Right hindlimb (tissue), 1 donor: ENCODE measurements at regions not wholly inside any gene's neighbourhood (a gene's known extent, or its start where the extent isn't known, plus 50 kb on each side); places are given as distances from the start of the nearest gene placed in this dataset.
"Not testable (repeated sequence)": the region's sequence is repeated elsewhere in the genome, so short reads cannot be mapped to it uniquely, and the experiment has no call there.

Experiments
- DNase-seq: peaks from one replicate; pipeline ENCODE4 v3.0.0-alpha.2; 2018

- no peak for DNase-seq
Measured at GRCh38 chr4:77451530-77451929, 154.1 kb upstream of the CXCL13 start.

GRCh38 chr4:77452117-77452516 lies 153.5 kb upstream of the CXCL13 start:
- not testable (repeated sequence) for DNase-seq

DNA sequence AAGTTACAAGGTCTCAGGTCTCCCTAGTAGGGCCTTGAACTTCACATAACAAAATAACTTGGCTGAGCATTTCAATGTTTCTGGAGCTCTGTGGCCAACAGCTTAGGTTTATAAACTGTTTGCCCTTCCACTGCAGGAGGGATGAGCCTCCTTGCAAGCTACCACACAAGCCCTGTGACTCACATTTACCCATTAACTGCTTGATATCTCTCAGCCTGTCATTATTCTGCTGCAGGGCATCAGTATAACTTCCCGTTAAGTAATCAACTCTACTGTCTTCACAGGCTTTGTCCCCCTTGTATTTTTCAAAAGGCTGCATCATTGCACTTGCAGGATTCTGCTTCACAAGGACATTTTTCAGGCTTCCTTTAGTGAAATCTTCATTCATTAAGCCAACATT lies 151.7 kb upstream of the CXCL13 start:
- no peak for DNase-seq

DNA sequence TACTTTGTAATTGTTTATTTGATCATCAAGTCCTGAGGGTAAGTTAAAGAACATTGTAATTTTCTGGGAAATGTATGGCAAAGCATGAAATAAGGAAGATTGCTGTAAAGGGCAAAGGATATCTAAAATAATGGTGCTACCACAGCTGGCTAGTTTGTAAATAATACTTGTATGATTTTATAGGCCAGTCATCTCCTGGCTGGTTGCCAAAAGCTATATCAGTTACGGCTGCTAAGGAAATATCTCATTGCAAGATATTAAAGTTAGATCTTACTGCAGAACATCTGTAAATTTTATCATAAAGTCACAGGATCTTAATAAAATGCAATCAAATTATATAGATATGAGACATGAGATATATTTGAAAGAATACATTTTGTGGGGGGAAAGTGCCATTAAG lies 150.8 kb upstream of the CXCL13 start:
- no peak for DNase-seq

DNA sequence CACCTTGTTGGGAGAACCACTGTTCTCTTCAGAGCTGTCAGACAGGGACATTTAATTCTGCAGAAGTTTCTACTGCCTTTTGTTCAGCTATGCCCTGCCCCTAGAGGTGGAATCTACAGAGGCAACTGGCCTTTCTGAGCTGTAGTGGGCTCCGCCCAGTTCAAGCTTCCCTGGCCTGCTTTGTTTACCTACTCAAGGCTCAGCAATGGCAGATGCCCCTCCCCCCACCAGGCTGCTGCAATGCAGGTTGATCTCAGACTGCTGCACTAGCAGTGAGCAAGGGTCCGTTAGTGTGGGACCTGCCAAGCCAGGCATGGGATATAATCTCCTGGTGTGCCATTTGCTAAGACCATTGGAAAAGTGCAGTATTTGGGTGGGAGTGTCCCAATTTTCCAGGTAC lies 141.5 kb upstream of the CXCL13 start:
- DNase-seq = not testable (repeated sequence)

DNA sequence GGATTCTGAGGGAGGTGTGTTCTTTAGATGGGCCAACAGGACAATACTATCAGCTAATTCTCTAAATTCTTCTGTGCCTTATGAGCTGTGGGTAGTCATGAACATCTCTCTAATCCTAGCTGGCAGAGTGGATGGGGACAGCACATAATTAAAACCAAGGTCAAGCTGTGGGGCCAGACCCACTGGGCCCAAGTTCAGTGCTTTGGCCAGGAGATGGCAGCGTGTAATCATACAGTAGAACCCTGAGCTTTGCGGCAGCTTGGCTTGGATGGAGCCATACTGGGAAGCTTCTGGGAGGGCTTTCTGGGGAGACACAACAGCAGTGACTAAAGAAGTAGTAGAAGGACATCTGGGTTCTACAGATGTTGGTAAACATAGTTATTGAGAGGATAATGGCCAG lies 140.3 kb upstream of the CXCL13 start:
- no peak for DNase-seq

- DNase-seq = no peak
Measured at GRCh38 chr4:77466430-77466829, 139.2 kb upstream of the CXCL13 start.

DNA sequence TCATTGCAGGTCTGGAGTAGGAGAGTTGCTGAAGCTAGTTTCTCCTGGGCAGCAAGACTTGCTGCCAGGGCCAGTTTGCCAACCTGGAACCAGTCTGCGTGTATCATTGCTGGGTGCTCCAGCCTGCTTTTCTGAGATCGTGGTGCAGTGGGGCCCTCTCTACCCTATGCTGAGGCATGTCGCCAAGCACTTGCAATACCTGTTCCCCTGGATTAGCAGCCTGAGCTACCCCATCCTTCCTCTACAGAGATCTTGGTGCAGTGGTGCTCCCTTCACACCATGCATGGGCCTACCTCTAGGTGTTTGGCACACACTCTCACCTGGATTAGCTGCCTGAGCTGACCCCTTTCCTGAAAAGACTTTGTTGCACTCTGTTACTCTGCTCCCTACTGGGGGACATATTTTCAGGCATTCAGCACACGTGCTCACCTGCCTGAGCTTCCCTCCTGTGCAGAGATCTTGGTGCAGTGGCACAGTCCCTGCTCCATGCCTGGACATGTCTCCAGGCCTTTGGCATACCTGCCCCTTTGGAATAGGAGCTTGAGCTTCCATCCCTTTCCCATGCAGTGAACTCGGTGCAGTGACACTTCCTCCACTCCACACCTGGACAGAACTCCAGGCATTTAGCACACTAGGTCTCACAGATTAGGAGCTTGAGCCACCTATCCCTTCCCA lies 133.7 kb upstream of the CXCL13 start:
- no peak for DNase-seq

GRCh38 chr4:77473509-77473908 lies 132.1 kb upstream of the CXCL13 start:
- no peak for DNase-seq

- no peak for DNase-seq
Measured at GRCh38 chr4:77481856-77482255, 123.8 kb upstream of the CXCL13 start.

GRCh38 chr4:77488882-77489281 lies 116.7 kb upstream of the CXCL13 start:
- no peak for DNase-seq

- no peak for DNase-seq
Measured at GRCh38 chr4:77493120-77493752, 112.4 kb upstream of the CXCL13 start.

DNA sequence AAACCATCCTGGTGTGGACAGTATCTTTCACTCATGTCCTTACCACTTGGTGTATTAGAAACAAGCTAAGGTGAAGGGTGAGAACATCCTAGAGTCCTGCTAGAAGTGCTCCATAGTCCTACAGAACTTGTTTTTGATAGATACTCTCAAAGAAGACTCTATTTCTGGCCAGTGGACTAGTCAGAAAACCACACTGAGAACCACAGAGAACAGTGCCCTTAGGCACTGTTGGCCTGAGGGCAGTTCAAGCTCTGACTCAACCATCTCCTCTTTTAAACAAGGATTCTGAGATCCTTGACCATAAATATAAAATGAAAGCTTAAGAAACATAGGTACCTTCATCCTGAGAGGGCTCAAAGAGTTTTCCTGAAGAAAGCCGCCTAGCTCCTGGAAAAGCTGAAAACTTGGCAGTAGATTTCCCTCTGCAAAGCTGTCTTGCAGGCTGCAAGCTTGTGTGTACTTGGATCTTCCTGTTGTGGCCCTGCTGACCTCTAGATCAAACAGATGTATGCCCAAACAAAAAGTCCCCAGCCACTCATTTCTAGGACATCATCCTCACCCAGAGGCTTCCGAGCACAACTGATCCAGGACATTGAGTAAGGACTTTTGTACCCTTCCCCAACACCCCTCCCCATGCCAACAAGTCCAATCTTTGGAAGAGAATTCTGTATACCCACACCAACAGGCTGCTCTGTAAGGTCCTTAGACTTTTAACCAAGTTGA lies 111.6 kb upstream of the CXCL13 start:
- DNase-seq = no peak

GRCh38 chr4:77496457-77496856 lies 109.2 kb upstream of the CXCL13 start:
- no peak for DNase-seq

DNA sequence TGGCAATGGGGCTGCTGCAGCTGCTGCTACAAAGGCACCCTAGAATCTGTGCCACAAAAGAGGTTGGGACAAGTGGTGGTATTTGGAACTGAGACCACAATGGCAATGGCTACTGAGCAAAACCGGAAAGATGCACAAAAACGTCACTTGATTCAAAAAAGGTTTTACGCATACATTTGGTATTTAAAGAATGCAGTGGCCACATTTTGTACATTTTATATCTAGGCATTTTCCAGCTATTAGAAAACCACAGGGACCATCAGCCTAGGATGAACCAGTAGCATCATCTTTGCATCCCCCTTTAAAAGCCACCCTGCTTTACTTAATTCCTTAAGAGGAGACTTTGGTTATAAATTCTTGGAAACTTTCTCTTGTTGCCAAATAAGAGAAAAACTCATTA lies 104.8 kb upstream of the CXCL13 start:
- no peak for DNase-seq

DNA sequence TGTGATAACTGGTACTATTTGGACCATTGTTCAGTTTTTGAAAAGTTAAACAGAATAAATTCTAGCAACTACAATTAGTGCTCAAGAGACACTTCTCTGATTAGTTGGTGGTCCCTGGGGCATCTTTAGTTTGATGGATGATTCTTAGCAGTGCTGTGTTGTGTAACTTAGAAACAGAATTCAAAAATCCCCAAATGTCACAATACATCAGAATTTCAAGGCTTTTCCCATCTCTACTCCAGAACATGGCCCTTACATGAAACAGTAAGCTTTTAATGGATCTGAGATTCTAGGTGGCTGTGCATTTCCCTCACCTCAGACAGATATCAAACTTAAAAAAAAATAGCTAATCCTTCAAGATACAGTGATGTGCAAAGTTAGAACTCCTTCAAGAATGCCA lies 104.4 kb upstream of the CXCL13 start:
- DNase-seq = no peak

DNA sequence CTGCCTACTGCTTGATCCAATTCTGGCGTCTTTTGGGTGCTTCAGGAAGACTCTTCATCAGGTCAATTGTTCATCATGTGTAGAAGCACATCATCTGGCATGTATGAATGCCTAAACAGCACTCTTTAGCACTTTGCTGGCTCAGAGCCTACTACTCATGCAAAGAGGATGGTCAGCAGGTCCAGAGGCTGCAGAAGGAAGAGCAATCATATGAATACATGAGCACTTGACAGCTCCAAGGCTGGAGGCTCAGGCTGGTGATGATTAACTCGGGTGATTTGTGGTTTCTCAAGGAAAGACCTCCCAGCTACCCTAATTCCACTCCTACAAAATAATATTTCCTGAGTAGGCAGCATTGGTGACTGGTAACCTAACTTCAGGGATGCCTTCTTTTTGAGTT lies 103.8 kb upstream of the CXCL13 start:
- no peak for DNase-seq

- no peak for DNase-seq
Measured at GRCh38 chr4:77504407-77504806, 101.2 kb upstream of the CXCL13 start.

DNA sequence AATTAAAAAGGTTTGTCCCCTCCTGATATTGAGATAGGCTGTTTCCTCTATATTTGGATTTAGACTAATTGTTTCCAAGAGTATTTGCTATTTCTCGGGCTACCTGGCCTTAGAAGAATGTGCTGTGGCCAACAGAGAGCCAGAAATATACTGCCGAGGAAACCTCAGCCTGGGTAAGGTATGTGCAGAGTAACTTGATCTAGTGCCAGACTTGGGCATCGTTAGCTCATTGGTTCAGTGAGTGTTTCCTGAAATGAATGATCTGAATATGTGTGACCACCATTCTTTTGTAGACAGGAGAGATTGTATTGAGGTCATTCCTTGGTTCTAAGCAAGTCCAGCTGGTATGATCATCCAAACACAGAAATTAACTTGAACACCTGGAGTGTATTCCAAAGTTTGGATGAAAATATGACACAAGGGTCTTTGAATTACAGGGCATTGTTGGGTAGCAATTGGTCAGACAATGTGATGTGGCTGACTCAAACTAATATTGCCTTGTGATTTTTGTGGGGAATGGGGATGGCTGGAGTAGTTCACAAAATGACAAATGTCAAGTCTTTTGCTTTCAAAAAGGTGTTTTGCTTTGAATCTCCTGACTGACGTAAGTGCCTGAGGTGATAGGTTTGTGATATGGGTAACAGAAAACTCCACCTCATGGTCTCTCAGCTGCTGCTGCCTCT lies 100.2 kb upstream of the CXCL13 start:
- no peak for DNase-seq

- no peak for DNase-seq
Measured at GRCh38 chr4:77505958-77506319, 99.7 kb upstream of the CXCL13 start.

GRCh38 chr4:77510367-77510766 lies 95.3 kb upstream of the CXCL13 start:
- no peak for DNase-seq

- no peak for DNase-seq
Measured at GRCh38 chr4:77525538-77525937, 80.1 kb upstream of the CXCL13 start.

DNA sequence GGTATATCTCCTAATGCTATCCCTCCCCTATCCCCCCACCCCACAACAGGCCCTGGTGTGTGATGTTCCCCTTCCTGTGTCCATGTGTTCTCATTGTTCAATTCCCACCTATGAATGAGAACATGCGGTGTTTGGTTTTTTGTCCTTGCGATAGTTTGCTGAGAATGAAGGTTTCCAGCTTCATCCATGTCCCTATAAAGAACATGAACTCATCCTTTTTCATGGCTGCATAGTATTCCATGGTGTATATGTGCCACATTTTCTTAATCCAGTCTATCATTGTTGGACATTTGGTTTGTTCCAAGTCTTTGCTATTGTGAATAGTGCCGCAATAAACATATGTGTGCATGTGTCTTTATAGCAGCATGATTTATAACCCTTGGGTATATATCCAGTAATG lies 77.7 kb upstream of the CXCL13 start:
- DNase-seq = not testable (repeated sequence)

DNA sequence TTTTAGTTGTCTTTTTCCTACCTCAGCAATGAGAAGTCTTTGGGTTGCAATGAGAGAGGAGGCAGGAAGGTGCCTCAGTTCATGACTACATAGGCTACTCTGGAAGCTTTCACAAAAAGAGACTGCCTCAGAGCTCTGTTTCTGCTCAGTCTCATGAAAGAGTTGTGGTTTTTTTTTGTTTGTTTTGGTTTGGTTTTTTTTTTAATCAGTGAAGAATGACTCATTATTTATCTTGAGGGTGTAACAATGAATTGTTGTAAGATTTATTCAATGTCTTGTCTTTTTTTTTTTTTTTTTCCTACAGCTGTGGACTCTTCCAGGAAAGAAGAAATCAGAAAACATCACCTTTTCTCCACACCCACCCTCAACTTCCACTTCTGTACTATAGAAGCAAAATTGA lies 67.5 kb upstream of the CXCL13 start:
- DNase-seq = no peak
